Activated CD8-positive, alpha-beta memory T cell treated with anti-CD3 and anti-CD28 coated beads, Interleukin-2, amount 10 ng/mL, durations not matched to agents 7 days and 5 days (primary cell): ENCODE measurements at regions not wholly inside any gene's neighbourhood (a gene's known extent, or its start where the extent isn't known, plus 50 kb on each side); places are given as distances from the start of the nearest gene placed in this dataset.

Source experiments
- ATAC-seq: fragments of 150-1000 bp; cut with Tn5 transposase; one replicate; pipeline ENCODE4 v1.10.0; 2021; ENCODE audit warnings: moderate library complexity
- CTCF ChIA-PET: fragments of 350-600 bp; sonication (Branson Sonifier 250); formaldehyde crosslinking; loops from one replicate; lab custom pipeline; 2021; ENCODE audit warnings: antibody characterized with exemption; lab: Charles Lee
- DNase-seq: peaks from one replicate; pipeline ENCODE4 v3.0.0-alpha.2; 2020
- H3K27ac Mint-ChIP-seq: one replicate; pipeline ENCODE4 v1.8.0; 2021; ENCODE audit warnings: mild to moderate bottlenecking, mixed read lengths
- H3K27me3 Mint-ChIP-seq: one replicate; pipeline ENCODE4 v1.8.0; 2021; ENCODE audit warnings: mixed read lengths
- H3K36me3 Mint-ChIP-seq: one replicate; pipeline ENCODE4 v1.8.0; 2021; ENCODE audit warnings: mild to moderate bottlenecking, mixed read lengths
- H3K4me1 Mint-ChIP-seq: one replicate; pipeline ENCODE4 v1.8.0; 2021; ENCODE audit warnings: mixed read lengths
- H3K4me3 Mint-ChIP-seq: one replicate; pipeline ENCODE4 v1.8.0; 2021; ENCODE audit warnings: mild to moderate bottlenecking, moderate library complexity, mixed read lengths
- H3K9me3 Mint-ChIP-seq: one replicate; pipeline ENCODE4 v1.8.0; 2022; ENCODE audit warnings: low read depth, mixed read lengths

DNA sequence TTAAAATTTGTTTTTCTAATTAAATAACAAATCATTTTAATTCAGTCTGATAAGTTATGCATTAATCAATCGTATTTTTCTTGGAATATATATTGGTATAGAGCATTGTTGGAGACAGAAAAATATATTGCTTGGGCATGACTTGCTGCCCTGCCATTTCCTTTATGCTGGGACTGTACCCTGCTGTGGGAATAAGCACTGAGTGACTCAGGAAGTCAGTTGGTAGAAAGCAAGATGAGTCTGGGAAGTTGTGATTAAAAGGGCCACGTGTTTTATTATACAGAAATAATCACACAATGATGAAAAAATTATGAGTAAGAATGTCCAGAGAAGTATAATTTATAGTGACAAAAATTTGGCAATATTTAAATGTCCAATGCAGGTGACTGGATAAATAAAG is 139.5 kb downstream of the KIF18A start:
- H3K27me3 Mint-ChIP-seq: no peaks in the 10 kb centered on the region
- H3K4me3 Mint-ChIP-seq: no peak overlapping the region
- no peaks in the 10 kb centered on the region for H3K9me3 Mint-ChIP-seq
- H3K36me3 Mint-ChIP-seq: no peaks in the 10 kb centered on the region
- no peak for ATAC-seq
- H3K4me1 Mint-ChIP-seq: no peaks in the 10 kb centered on the region
- H3K27ac Mint-ChIP-seq: no peak overlapping the region
- DNase-seq: no peak
- CTCF ChIA-PET: no interaction called here

DNA sequence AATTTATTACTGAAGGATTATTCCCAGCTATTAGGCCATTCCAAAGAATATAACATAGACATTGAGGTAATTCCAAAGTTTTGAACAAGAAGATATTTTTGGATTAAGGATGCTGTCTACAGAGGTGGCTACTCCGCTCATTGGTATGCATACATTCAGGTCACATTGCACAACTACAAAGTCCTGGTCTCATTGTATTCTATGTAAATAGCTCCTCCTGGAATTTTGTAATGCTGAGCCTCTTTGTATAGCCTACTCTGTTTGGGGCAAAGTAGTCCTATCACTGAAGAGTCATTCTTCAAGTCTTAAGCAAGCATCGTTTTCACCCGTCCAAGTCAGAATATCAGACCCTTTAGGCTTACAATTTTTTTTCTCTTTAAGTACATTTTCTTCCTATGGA is 142.4 kb downstream of the KIF18A start:
- Mint-ChIP-seq H3K27ac (no peak overlapping the region), H3K36me3 (no peaks in the 10 kb centered on the region), H3K27me3 (no peaks in the 10 kb centered on the region), H3K9me3 (no peaks in the 10 kb centered on the region), H3K4me3 (no peak overlapping the region), H3K4me1 (no peaks in the 10 kb centered on the region)
- CTCF ChIA-PET: no interaction called here
- DNase-seq (no peak), ATAC-seq (no peak)

DNA sequence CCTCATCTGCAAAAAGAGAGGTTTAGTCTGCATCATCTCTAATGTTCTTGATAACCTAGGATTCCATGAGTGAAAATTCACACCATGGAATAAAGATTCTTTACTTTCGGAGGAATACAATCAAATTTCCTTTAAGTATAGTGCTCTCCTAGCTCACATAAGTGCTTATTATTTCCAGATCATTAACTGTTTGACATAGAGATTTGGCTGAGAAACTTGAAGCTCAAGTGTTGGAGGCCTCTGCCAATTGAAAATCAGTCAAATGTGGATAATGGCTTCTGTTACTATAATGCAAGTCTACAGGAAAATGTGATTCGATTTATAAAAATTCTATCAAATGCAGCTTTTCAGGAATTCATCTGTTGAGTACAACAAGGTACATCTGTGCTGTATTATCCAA is 144.6 kb downstream of the KIF18A start:
- DNase-seq (no peak), ATAC-seq (no peak)
- H3K36me3 Mint-ChIP-seq: no peaks in the 10 kb centered on the region
- CTCF ChIA-PET: no interaction called here
- H3K27ac Mint-ChIP-seq: no peak overlapping the region
- no peaks in the 10 kb centered on the region for H3K9me3 Mint-ChIP-seq
- H3K4me3 Mint-ChIP-seq: no peak overlapping the region
- no peaks in the 10 kb centered on the region for H3K27me3 Mint-ChIP-seq
- H3K4me1 Mint-ChIP-seq: no peaks in the 10 kb centered on the region

DNA sequence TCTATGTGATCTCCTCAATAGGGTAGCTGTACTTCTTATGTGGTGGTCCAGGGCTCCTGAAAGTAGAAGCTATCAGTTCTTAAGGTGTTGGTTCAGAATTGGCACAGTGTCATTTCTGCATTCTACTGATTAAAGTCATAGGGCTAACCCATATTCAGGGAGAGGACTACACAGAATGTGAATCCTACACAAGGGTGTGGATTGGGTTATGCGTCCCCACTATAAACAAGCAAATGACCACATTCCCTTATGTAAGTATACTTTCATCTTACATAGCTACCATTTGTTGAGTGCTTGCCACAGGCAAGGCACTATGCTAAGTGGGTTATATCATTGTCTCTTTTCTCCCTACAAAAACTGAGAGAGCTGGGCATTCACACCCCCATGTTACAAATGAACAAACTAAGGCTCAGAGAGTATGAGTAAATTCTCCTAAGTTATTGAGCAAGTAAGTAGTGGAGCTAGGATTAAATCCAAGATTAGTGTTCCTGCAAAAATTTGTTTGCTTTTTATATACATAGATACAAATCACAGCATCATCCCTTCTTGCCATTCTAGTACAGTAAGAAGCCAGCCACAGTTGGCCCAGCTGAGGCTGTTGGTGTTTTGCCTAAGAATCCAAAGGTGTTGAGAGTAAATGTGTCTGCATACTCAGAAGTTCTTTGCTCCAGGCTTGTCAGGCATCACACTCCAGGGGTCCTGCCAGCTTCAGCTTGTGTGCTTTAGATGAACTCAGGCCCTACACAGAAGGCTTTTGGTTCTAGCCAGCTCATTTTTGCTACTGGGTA is 157.8 kb downstream of the KIF18A start:
- ATAC-seq (no peak), DNase-seq (no peak)
- Mint-ChIP-seq H3K9me3 (no peaks in the 10 kb centered on the region), H3K4me1 (no peaks in the 10 kb centered on the region), H3K27me3 (no peaks in the 10 kb centered on the region), H3K36me3 (no peaks in the 10 kb centered on the region), H3K27ac (no peak overlapping the region), H3K4me3 (no peak overlapping the region)
- CTCF ChIA-PET: no interaction called here

DNA sequence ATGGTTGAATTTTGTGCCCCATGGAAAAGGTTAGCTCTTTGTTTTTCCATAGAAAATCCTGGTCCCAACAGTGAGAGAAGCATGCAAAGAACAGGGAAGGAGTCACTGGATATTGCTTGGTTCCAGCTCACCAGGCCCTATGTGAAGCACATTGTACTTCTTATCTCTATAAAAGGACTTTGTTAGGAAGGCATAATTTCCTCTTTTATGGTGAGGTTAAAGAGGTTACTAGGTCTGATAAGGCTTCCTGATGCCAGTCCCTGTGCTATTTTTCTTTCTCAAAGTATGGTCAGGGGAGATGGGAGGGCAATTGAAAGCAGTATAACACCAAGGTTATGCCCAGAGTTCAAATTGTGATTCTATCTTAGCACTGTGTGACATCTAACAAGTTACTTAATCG is 162.6 kb downstream of the KIF18A start:
- CTCF ChIA-PET: no interaction called here
- ATAC-seq: no peak
- Mint-ChIP-seq H3K36me3 (no peaks in the 10 kb centered on the region), H3K9me3 (no peaks in the 10 kb centered on the region), H3K27ac (no peak overlapping the region), H3K4me3 (no peak overlapping the region), H3K4me1 (no peaks in the 10 kb centered on the region), H3K27me3 (no peaks in the 10 kb centered on the region)
- DNase-seq: no peak

DNA sequence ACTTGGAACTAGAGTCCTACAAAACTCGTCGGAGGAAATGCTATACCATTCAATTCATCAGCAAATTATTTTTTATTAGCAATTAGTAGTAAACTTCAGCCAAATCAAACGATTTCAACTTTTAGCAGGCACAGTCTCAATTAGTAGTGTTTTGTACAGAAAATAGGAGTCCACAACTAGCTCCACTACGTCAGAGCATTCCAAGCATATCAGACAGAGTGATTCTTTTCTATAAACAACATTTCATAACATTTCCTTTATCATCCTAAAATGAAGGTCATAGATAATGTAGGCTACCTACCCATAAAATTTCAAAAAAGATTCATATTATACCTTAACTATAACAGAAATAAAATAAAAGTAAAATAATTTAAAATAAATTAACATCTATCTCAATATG is 169.9 kb downstream of the KIF18A start:
- no peak overlapping the region for H3K4me3 Mint-ChIP-seq
- H3K27me3 Mint-ChIP-seq: no peaks in the 10 kb centered on the region
- H3K27ac Mint-ChIP-seq: no peak overlapping the region
- H3K4me1 Mint-ChIP-seq: no peaks in the 10 kb centered on the region
- no peaks in the 10 kb centered on the region for H3K36me3 Mint-ChIP-seq
- ATAC-seq (no peak), DNase-seq (no peak)
- CTCF ChIA-PET: no interaction called here
- H3K9me3 Mint-ChIP-seq: no peaks in the 10 kb centered on the region

DNA sequence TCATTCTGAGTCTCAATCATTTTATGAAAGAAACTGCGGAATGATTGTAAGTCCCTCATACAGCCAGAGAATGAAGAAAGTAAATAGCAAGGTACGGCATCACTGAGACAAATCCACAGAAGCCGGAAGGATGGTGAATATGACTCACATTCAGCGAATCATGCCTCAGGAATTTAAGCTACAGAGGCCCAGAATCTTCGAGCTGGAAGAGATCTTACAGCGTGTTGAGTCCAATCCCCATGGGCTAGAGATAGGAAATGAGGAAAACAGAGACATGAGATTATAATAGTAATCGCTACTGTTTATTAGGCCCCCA is 173.2 kb downstream of the KIF18A start:
- ATAC-seq: no peak
- Mint-ChIP-seq H3K27me3 (peaks cover 2% of the 10 kb centered on the region), H3K4me1 (no peaks in the 10 kb centered on the region), H3K4me3 (no peak overlapping the region), H3K27ac (no peak overlapping the region), H3K36me3 (no peaks in the 10 kb centered on the region), H3K9me3 (no peaks in the 10 kb centered on the region)
- CTCF ChIA-PET: no interaction called here
- DNase-seq: no peak

DNA sequence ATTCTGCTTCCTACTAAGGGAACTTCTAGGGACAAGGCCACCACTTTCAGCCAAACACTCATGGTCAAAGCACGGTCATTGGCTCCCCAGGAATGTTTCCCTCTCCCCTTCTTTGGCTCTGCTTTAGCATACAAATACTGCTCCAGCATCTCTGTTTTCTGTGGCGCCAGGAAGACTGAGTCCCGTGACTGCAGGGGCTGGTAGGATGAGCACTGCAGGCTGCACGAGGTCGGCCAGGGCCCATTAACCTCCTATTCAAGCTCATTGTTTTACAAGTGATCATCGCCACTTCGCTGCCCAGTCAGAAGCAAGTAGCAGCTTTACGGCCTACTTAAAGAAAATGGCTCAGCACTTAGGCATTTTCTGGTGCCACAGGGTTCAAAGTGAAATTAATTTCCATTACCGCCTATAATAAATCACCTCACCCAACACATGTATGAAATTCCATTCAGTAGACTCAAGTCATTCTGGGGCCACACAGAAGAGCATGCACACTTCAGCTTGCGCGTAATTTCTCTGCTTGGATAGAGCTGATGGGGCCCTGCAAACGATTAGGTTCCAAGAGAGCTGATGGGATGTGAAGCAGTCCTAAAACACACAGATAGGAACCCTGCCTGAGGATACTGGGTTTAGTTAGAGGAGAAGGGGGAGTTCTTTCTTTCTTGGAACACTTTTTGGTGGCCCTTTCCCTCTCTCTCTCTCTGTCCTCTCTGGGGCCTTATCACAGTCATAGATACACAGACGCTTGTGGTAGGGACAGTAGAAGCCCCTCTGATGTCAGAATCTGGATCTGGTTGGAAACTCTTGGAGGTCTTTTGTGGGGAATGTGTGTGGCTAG is 173.7 kb downstream of the KIF18A start:
- no peak for ATAC-seq
- no peak for DNase-seq
- CTCF ChIA-PET: no interaction called here
- H3K4me1 Mint-ChIP-seq: no peaks in the 10 kb centered on the region
- no peak overlapping the region for H3K27ac Mint-ChIP-seq
- H3K4me3 Mint-ChIP-seq: no peak overlapping the region
- H3K27me3 Mint-ChIP-seq: peaks cover 2% of the 10 kb centered on the region
- no peaks in the 10 kb centered on the region for H3K9me3 Mint-ChIP-seq
- H3K36me3 Mint-ChIP-seq: no peaks in the 10 kb centered on the region

DNA sequence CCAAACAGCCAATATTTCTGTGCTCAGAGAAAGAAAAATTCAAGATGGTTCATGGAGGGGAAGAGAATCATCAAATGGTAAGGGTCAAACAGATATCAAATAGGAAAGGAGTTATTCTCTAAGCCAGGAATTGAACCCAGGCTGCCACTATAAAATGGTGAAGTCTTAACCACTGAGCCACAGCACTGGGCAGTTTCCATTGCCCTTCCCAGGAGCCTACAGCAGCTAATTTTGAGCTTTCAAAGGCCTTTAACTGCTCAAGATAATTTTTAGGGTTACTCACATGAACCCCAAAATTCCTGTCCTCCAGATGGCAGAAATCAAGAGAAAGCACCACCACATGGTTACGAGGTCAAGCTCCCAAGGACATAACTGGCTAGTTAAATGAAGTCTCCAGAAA is 176.2 kb downstream of the KIF18A start:
- H3K4me3 Mint-ChIP-seq: no peak overlapping the region
- no peak for DNase-seq
- no peak for ATAC-seq
- no peaks in the 10 kb centered on the region for H3K9me3 Mint-ChIP-seq
- no peaks in the 10 kb centered on the region for H3K4me1 Mint-ChIP-seq
- CTCF ChIA-PET: no interaction called here
- no peaks in the 10 kb centered on the region for H3K36me3 Mint-ChIP-seq
- H3K27me3 Mint-ChIP-seq: peaks cover 5% of the 10 kb centered on the region
- no peak overlapping the region for H3K27ac Mint-ChIP-seq

DNA sequence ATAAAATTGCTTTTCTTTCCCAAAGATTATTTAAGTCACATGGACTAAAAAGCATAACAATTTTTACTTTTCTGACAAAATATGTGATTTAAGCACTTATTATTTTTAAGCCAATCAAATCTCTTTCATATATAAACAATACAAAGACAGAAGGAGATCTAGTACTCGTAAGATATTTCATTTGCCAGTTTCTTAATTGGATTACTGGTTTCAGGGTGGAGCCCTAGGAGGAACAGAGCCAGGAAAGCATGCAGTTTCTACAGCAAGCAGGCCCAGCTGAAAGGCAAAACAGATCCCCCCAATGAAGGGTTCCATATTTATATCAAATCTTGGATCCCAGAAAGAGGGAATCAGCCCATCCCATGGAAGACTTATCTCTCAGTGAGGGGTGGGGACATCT is 177.0 kb downstream of the KIF18A start:
- no peak overlapping the region for H3K4me3 Mint-ChIP-seq
- CTCF ChIA-PET: no interaction called here
- H3K27ac Mint-ChIP-seq: no peak overlapping the region
- H3K9me3 Mint-ChIP-seq: no peaks in the 10 kb centered on the region
- DNase-seq (no peak), ATAC-seq (no peak)
- peaks cover 5% of the 10 kb centered on the region for H3K27me3 Mint-ChIP-seq
- H3K4me1 Mint-ChIP-seq: no peaks in the 10 kb centered on the region
- H3K36me3 Mint-ChIP-seq: no peaks in the 10 kb centered on the region

DNA sequence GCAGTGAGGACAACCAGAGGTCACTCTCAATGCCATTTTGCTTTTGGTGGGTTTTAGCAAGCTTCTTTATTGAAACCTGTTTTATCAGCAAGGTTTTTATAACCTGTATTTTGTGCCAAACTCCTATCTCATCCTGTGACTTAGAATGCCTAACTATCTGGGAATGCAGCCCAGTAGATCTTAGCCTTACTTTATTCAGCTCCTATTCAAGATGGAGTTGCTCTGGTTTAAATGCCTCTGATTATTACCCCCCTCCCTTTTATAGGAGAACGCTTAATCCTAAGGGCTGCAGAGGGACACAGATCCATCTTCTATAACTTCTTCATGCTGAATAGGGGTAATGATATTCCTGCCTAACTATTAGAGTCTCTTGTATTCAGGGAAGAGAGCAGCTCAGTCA is 179.1 kb downstream of the KIF18A start:
- Mint-ChIP-seq H3K9me3 (no peaks in the 10 kb centered on the region), H3K4me1 (no peaks in the 10 kb centered on the region), H3K36me3 (no peaks in the 10 kb centered on the region), H3K27me3 (peaks cover 5% of the 10 kb centered on the region), H3K27ac (no peak overlapping the region), H3K4me3 (no peak overlapping the region)
- CTCF ChIA-PET: no interaction called here
- no peak for DNase-seq
- no peak for ATAC-seq

DNA sequence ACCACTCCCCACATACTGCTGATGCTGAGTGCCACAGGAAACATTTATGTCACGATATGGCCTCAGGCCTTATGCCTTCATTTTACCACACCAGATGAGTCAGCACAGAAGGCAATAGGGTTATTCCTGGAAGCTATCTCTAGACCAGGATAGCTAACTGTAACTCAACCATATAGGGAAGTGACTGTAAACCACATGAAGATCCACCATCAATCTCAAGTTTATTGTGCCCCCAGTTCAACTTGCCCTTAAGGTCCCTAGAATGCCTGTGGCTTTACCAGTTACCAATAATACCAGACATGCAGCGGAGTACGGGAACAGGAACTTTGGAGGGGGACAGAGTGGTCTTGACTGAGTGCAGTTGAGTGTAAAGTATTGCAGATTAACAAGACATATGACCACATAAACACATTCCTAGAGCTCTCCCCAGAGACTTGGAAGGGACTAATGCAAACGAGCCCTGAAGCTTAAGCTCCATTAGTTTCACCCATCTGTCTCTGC is 180.9 kb downstream of the KIF18A start:
- Mint-ChIP-seq H3K27ac (no peak overlapping the region), H3K9me3 (no peaks in the 10 kb centered on the region), H3K36me3 (no peaks in the 10 kb centered on the region), H3K27me3 (peaks cover 5% of the 10 kb centered on the region), H3K4me3 (no peak overlapping the region), H3K4me1 (no peaks in the 10 kb centered on the region)
- CTCF ChIA-PET: no interaction called here
- no peak for DNase-seq
- ATAC-seq: no peak

DNA sequence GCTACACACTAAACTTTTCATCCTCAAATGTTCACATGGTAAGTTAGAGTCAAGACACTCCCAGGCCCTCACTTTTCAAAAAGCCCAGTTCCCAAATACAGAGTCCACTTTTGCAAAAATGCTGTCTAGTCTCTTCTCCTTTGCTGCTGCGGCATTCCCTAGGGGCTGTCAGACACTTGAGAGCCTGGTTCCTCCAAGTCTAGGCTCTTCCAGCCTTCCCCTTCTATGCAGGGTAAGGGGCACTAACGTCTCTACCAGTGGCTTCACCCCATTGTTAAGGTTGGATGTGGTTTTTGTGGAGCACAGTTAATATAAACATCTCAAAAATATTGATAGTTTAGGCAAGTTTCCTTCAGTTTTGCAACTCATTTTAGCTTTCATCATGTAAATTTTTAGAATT is 181.5 kb downstream of the KIF18A start:
- Mint-ChIP-seq H3K4me3 (no peak overlapping the region), H3K36me3 (no peaks in the 10 kb centered on the region), H3K9me3 (no peaks in the 10 kb centered on the region), H3K27ac (no peak overlapping the region), H3K4me1 (no peaks in the 10 kb centered on the region), H3K27me3 (peaks cover 5% of the 10 kb centered on the region)
- no peak for ATAC-seq
- CTCF ChIA-PET: no interaction called here
- no peak for DNase-seq

DNA sequence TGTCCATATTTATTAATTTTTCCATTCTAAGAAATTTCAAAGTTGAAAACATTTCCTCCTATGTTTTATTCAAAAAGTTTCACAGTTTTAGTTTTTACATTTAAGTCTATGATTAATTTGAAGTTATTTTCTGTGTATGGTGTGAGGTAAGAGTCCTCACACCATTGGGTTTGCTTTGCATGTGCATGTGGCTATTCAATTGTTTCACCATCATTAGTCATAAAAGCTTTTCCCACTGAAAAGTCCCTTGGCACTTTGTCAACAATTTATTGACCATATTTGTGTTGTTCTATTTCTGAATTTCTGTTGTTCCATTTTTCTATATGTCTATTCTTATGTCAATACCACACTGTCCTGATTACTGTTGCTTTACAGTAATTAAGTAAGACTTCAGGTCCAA is 186.5 kb downstream of the KIF18A start:
- Mint-ChIP-seq H3K27ac (no peak overlapping the region), H3K4me1 (no peaks in the 10 kb centered on the region), H3K27me3 (no peaks in the 10 kb centered on the region), H3K4me3 (no peak overlapping the region), H3K9me3 (no peaks in the 10 kb centered on the region), H3K36me3 (no peaks in the 10 kb centered on the region)
- CTCF ChIA-PET: no interaction called here
- DNase-seq (no peak), ATAC-seq (no peak)
